M059J (cell line): ENCODE measurements at regions not wholly inside any gene's neighbourhood (a gene's known extent, or its start where the extent isn't known, plus 50 kb on each side); places are given as distances from the start of the nearest gene placed in this dataset.
"Not testable (repeated sequence)": the region's sequence is repeated elsewhere in the genome, so short reads cannot be mapped to it uniquely, and the experiment has no call there.

ENCODE experiments used
- DNase-seq: peaks from one replicate; pipeline ENCODE4 v3.0.0-alpha.2; 2012; ENCODE audit warnings: low read depth

- DNase-seq, result no peak
Measured at GRCh38 chr12:34405286-34406227, 383.3 kb downstream of the ALG10 start.

GRCh38 chr12:34406228-34406995, 384.1 kb downstream of the ALG10 start:
- DNase-seq, result no peak

GRCh38 chr12:34406996-34407300, 384.7 kb downstream of the ALG10 start:
- no peak for DNase-seq

- DNase-seq, result no peak
Measured at GRCh38 chr12:34407813-34408212, 385.5 kb downstream of the ALG10 start.

GRCh38 chr12:34431509-34431908, 409.2 kb downstream of the ALG10 start:
- DNase-seq, result not testable (repeated sequence)
